ENCODE measurements at regions not wholly inside any gene's neighbourhood (a gene's known extent, or its start where the extent isn't known, plus 50 kb on each side); places are given as distances from the start of the nearest gene placed in this dataset.

- ChIA-PET CTCF (no interaction called here), POLR2A (no interaction called here)
- no peaks in the 10 kb centered on the region for H3K4me1 ChIP-seq
- BruUV-seq (replicated peaks): no TSS peak
- Mint-ChIP-seq H3K27me3 (ENCODE audit: insufficient read depth, unreplicated experiment) (no peaks in the 10 kb centered on the region), H3K27ac (ENCODE audit: unreplicated experiment) (no peak overlapping the region), H3K4me1 (ENCODE audit: low read depth, unreplicated experiment) (no peaks in the 10 kb centered on the region), H3K36me3 (ENCODE audit: insufficient read depth, unreplicated experiment) (no peaks in the 10 kb centered on the region), H3K9me3 (ENCODE audit: unreplicated experiment) (peaks cover 10% of the 10 kb centered on the region), H3K4me3 (ENCODE audit: unreplicated experiment) (no peak overlapping the region)
- no peaks in the 10 kb centered on the region for H3K36me3 ChIP-seq (ENCODE audit: control insufficient read depth, insufficient read depth, low read length)
- no peak for DNase-seq
- intact Hi-C loops (cut with micrococcal nuclease; ENCODE audit: unreplicated experiment): no loop called here
- no peak for TF ChIP-seq CTCF (IDR thresholded peaks at IDR 0.05; ENCODE audit: insufficient read depth in 1 of 2, low read depth in 1 of 2, low read length in 1 of 2, severe bottlenecking in 1 of 2, unreplicated experiment in 1 of 2)
- no peaks in the 10 kb centered on the region for H3K9me3 ChIP-seq
- no peaks in the 10 kb centered on the region for H3K27me3 ChIP-seq (replicated peaks; ENCODE audit: control insufficient read depth, insufficient read depth, low read length)
- no peak overlapping the region for H3K4me3 ChIP-seq (ENCODE audit: low read depth, low read length)
These were observed 785.7 kb upstream of the POM121L12 start for GRCh38 chr7:52249741-52250140.

GRCh38 chr7:52247518-52247917 lies 787.9 kb upstream of the POM121L12 start:
- Mint-ChIP-seq H3K27ac (ENCODE audit: unreplicated experiment) (no peak overlapping the region), H3K27me3 (ENCODE audit: insufficient read depth, unreplicated experiment) (no peaks in the 10 kb centered on the region), H3K4me3 (ENCODE audit: unreplicated experiment) (no peak overlapping the region), H3K36me3 (ENCODE audit: insufficient read depth, unreplicated experiment) (no peaks in the 10 kb centered on the region), H3K4me1 (ENCODE audit: low read depth, unreplicated experiment) (no peaks in the 10 kb centered on the region), H3K9me3 (ENCODE audit: unreplicated experiment) (peaks cover 2% of the 10 kb centered on the region)
- no TSS peak for BruUV-seq (replicated peaks)
- Histone ChIP-seq H3K36me3 (ENCODE audit: control insufficient read depth, insufficient read depth, low read length) (no peaks in the 10 kb centered on the region), H3K4me1 (no peaks in the 10 kb centered on the region), H3K27me3 (replicated peaks; ENCODE audit: control insufficient read depth, insufficient read depth, low read length) (no peaks in the 10 kb centered on the region), H3K4me3 (ENCODE audit: low read depth, low read length) (no peak overlapping the region), H3K9me3 (no peaks in the 10 kb centered on the region)
- CTCF ChIA-PET: no interaction called here
- intact Hi-C loops (cut with micrococcal nuclease; ENCODE audit: unreplicated experiment): no loop called here
- TF ChIP-seq CTCF (IDR thresholded peaks at IDR 0.05; ENCODE audit: insufficient read depth in 1 of 2, low read depth in 1 of 2, low read length in 1 of 2, severe bottlenecking in 1 of 2, unreplicated experiment in 1 of 2): no peak
- no peak for DNase-seq
- POLR2A ChIA-PET: no interaction called here

- no peaks in the 10 kb centered on the region for H3K9me3 ChIP-seq
- CTCF ChIA-PET: no interaction called here
- H3K36me3 Mint-ChIP-seq (ENCODE audit: insufficient read depth, unreplicated experiment): no peaks in the 10 kb centered on the region
- no peaks in the 10 kb centered on the region for H3K9me3 Mint-ChIP-seq (ENCODE audit: unreplicated experiment)
- POLR2A ChIA-PET: no interaction called here
- DNase-seq: no peak
- no peaks in the 10 kb centered on the region for H3K27me3 ChIP-seq (replicated peaks; ENCODE audit: control insufficient read depth, insufficient read depth, low read length)
- no TSS peak for BruUV-seq (replicated peaks)
- no peaks in the 10 kb centered on the region for H3K27me3 Mint-ChIP-seq (ENCODE audit: insufficient read depth, unreplicated experiment)
- H3K36me3 ChIP-seq (ENCODE audit: control insufficient read depth, insufficient read depth, low read length): no peaks in the 10 kb centered on the region
- H3K4me3 Mint-ChIP-seq (ENCODE audit: unreplicated experiment): no peak overlapping the region
- no peaks in the 10 kb centered on the region for H3K4me1 Mint-ChIP-seq (ENCODE audit: low read depth, unreplicated experiment)
- no peak overlapping the region for H3K27ac Mint-ChIP-seq (ENCODE audit: unreplicated experiment)
- intact Hi-C loops (cut with micrococcal nuclease; ENCODE audit: unreplicated experiment): no loop called here
- H3K4me3 ChIP-seq (ENCODE audit: low read depth, low read length): no peak overlapping the region
- no peak for TF ChIP-seq CTCF (IDR thresholded peaks at IDR 0.05; ENCODE audit: insufficient read depth in 1 of 2, low read depth in 1 of 2, low read length in 1 of 2, severe bottlenecking in 1 of 2, unreplicated experiment in 1 of 2)
- no peaks in the 10 kb centered on the region for H3K4me1 ChIP-seq
These were observed 791.7 kb upstream of the POM121L12 start for GRCh38 chr7:52243685-52244084.

Data from Caco-2 (cell line).